HCT116 (cell line): ENCODE measurements at regions not wholly inside any gene's neighbourhood (a gene's known extent, or its start where the extent isn't known, plus 50 kb on each side); places are given as distances from the start of the nearest gene placed in this dataset.

ENCODE experiments used
- ATAC-seq: fragments of 200-7000 bp; cut with Tn5 transposase; 2 replicates; pipeline ENCODE4 v1.9.1; 2020; ENCODE audit warnings: mild to moderate bottlenecking, moderate library complexity
- BruUV-seq: library from RNA; stranded (reverse); fragments of 400-500 nt; replicated peaks from 2 replicates; lab custom pipeline; 2021; lab: Mats Ljungman, UMichigan
- CTCF ChIA-PET: fragments of 300-600 bp; sonication (Branson Sonifier 250); formaldehyde crosslinking; loops from one replicate; lab custom pipeline; 2021; ENCODE audit warnings: antibody characterized with exemption; lab: Charles Lee
- POLR2A ChIA-PET: fragments of 300-600, 350-600 bp; sonication (Branson Sonifier 250); formaldehyde crosslinking; loops from one replicate; lab custom pipeline; 2021; ENCODE audit warnings: antibody characterized with exemption; lab: Charles Lee
- RAD21 ChIA-PET, 2 experiments: fragments of 300-600 bp; sonication (Branson Sonifier 250); formaldehyde crosslinking; loops; one replicate each; lab custom pipeline; 2023; ENCODE audit warnings: low total read pairs in 2 of 2; ENCODE audit not compliant: uncharacterized antibody in 2 of 2, unreplicated experiment in 2 of 2, low non-redundant PET in 1 of 2; lab: Charles Lee
- DNase-seq: peaks from one replicate; pipeline ENCODE4 v3.0.0-alpha.2; 2010; ENCODE audit warnings: low read depth, low spot score
- H2AFZ ChIP-seq: fragments of 200-600 bp; shearing (Covaris generic), sonication (generic); 2 replicates; pipeline ENCODE4 v1.6.1; 2017; ENCODE audit warnings: low read depth, mixed run types, mixed read lengths, antibody characterized with exemption, low read length; ENCODE audit not compliant: poor library complexity, severe bottlenecking
- H3K27ac ChIP-seq: 2 replicates; pipeline ENCODE4 v1.5.1; 2012; ENCODE audit warnings: low read depth, low read length
- H3K27me3 ChIP-seq: fragments of 200-600 bp; sonication (generic); 2 replicates; pipeline ENCODE4 v1.6.1; 2016; ENCODE audit warnings: mixed run types, low read length, mixed read lengths; ENCODE audit not compliant: insufficient read depth
- H3K36me3 ChIP-seq, 2 experiments: fragments of 200-500 bp in 1 of 2; fragments of 200-600 bp in 1 of 2; sonication (Bioruptor generic) in 1 of 2; sonication (generic) in 1 of 2; 2 replicates each; pipeline versions ENCODE4 v1.5.1 to v1.6.1; 2014 to 2016; ENCODE audit warnings: low read length in 2 of 2, inconsistent platforms in 1 of 2, mixed read lengths in 1 of 2, mixed run types in 1 of 2; ENCODE audit not compliant: insufficient read depth in 2 of 2, control insufficient read depth in 1 of 2
- H3K4me1 ChIP-seq, 2 experiments: fragments of 200-600 bp in 1 of 2; sonication (generic) in 1 of 2; 2 replicates each; pipeline versions ENCODE4 v1.5.1 to v1.6.1; 2012 to 2017; ENCODE audit warnings: low read length in 2 of 2, inconsistent platforms in 1 of 2, mild to moderate bottlenecking in 1 of 2, mixed read lengths in 1 of 2, mixed run types in 1 of 2, moderate library complexity in 1 of 2; ENCODE audit not compliant: insufficient read depth in 2 of 2, control insufficient read depth in 1 of 2
- H3K4me2 ChIP-seq: fragments of 200-600 bp; sonication (generic); 2 replicates; pipeline ENCODE4 v1.6.1; 2017; ENCODE audit warnings: mixed run types, low read length, mixed read lengths
- H3K4me3 ChIP-seq, 2 experiments: fragments of 200-600 bp in 1 of 2; sonication (generic) in 1 of 2; replicated peaks in 1 of 2; 2 replicates each; pipeline ENCODE4 v1.5.1; 2011 to 2016; ENCODE audit warnings: low read length in 2 of 2, control low read depth in 1 of 2, low read depth in 1 of 2, mild to moderate bottlenecking in 1 of 2, mixed read lengths in 1 of 2, mixed run types in 1 of 2
- H3K79me2 ChIP-seq: fragments of 200-600 bp; sonication (generic); 2 replicates; pipeline ENCODE4 v1.6.1; 2017; ENCODE audit warnings: mild to moderate bottlenecking, mixed run types, low read length, moderate library complexity, mixed read lengths; ENCODE audit not compliant: insufficient read depth
- H3K9ac ChIP-seq: fragments of 200-600 bp; sonication (generic); 2 replicates; pipeline ENCODE4 v1.6.1; 2016; ENCODE audit warnings: low read length, mixed read lengths
- H3K9me2 ChIP-seq: fragments of 200-600 bp; sonication (generic), shearing (Covaris generic); 2 replicates; pipeline ENCODE4 v1.6.1; 2017; ENCODE audit warnings: mixed run types, mild to moderate bottlenecking, moderate library complexity; ENCODE audit not compliant: insufficient read depth
- H3K9me3 ChIP-seq, 2 experiments: fragments of 200-500 bp in 1 of 2; fragments of 200-600 bp in 1 of 2; sonication (Bioruptor generic) in 1 of 2; sonication (generic) in 1 of 2; 2 replicates each; pipeline ENCODE4 v1.6.1; 2014 to 2017; ENCODE audit warnings: low read length in 2 of 2, mixed read lengths in 2 of 2, inconsistent platforms in 1 of 2, low read depth in 1 of 2, mild to moderate bottlenecking in 1 of 2, mixed run types in 1 of 2, moderate library complexity in 1 of 2; ENCODE audit not compliant: control insufficient read depth in 1 of 2, insufficient read depth in 1 of 2
- H4K20me1 ChIP-seq: fragments of 200-600 bp; sonication (generic), shearing (Covaris generic); 2 replicates; pipeline ENCODE4 v1.6.1; 2017; ENCODE audit warnings: mixed run types, mild to moderate bottlenecking, moderate library complexity; ENCODE audit not compliant: insufficient read depth
- EGR1 ChIP-seq: IDR thresholded peaks from 2 replicates; pipeline ENCODE4 v1.6.1; 2012; ENCODE audit warnings: low read depth
- ELF1 ChIP-seq: IDR thresholded peaks from 2 replicates; pipeline ENCODE4 v1.6.1; 2012; ENCODE audit warnings: low read depth, borderline replicate concordance
- EZH2 ChIP-seq: fragments of 200-600 bp; sonication (generic); IDR thresholded peaks from 2 replicates; pipeline ENCODE4 v1.6.1; 2017; ENCODE audit warnings: antibody characterized with exemption, mixed run types
- EZH2phosphoT487 ChIP-seq: fragments of 200-600 bp; IDR thresholded peaks from 2 replicates; pipeline ENCODE4 v1.6.1; 2018; ENCODE audit warnings: antibody characterized with exemption, borderline replicate concordance
- FOSL1 ChIP-seq: IDR thresholded peaks from 2 replicates; pipeline ENCODE4 v1.6.1; 2012; ENCODE audit warnings: low read depth
- JUND ChIP-seq: IDR thresholded peaks from 2 replicates; pipeline ENCODE4 v1.6.1; 2012
- SP1 ChIP-seq: IDR thresholded peaks from 2 replicates; pipeline ENCODE4 v1.6.1; 2012; ENCODE audit warnings: low read depth
- SRF ChIP-seq: IDR thresholded peaks from 2 replicates; pipeline ENCODE4 v1.6.1; 2012; ENCODE audit warnings: low read depth
- TCF7L2 ChIP-seq: IDR thresholded peaks from 2 replicates; pipeline ENCODE4 v1.7.0; 2011; ENCODE audit warnings: borderline replicate concordance, inconsistent platforms; ENCODE audit not compliant: insufficient read depth, insufficient read length; ENCODE audit errors: extremely low read depth
- YY1 ChIP-seq: IDR thresholded peaks from 2 replicates; pipeline ENCODE4 v1.6.1; 2011; ENCODE audit warnings: low read length, low read depth, moderate library complexity, mild to moderate bottlenecking; ENCODE audit not compliant: insufficient replicate concordance; ENCODE audit errors: extremely low read depth
- intact Hi-C: fragments of 100-400 bp; cut with micrococcal nuclease; formaldehyde crosslinking; loops from 2 replicates; pipeline ENCODE4 v1.10.0; 2022
- TF ChIP-seq, protein P1 (sequence below): IDR thresholded peaks from 2 replicates; pipeline ENCODE4 v1.6.1; 2012; ENCODE audit warnings: low read depth
- TF ChIP-seq, protein P2 (sequence below): IDR thresholded peaks from 2 replicates; pipeline ENCODE4 v1.6.1; 2012

DNA sequence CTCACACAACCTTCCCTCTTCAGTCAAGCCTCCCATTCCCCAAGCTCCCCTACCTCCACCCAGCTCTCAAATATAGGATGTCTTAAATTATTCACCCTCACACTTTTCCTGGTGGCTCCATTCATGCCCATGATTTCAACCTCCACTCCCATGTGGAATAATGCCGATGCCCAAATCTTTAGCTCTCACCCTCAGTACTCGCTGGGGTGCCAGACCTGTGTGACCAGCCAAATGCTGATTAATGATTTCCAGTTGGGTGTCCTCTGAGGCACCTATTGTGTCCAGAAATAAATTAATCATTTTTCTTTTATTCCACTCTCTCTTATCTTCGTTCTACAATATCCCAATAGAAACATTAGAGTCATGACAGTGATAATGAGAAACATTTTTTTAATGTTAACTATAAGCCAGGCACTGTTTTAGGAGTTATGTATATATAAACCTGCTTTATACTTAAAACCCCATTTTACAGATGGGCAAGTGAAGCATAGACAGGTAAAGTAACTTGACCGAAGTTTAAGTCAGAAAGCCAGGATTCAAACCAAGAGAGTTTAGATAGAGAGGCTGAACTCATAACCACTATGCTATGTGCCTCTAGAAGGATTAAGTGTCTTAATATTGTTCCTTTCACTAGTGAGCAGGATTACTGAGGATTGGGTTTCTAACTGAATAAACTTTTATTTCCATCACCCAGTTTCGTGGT is 209.7 kb downstream of the DUSP10 start:
- RAD21 ChIA-PET, result no interaction called here
- POLR2A ChIA-PET, result no interaction called here
- H3K4me3 ChIP-seq, result no peak overlapping the region
- no peak for TF ChIP-seq EZH2
- TF ChIP-seq JUND, result no peak
- TF ChIP-seq SRF, result no peak
- no peak for TF ChIP-seq FOSL1
- H4K20me1 ChIP-seq, result no peaks in the 10 kb centered on the region
- TSS peak; percentile 56 for BruUV-seq
- no peaks in the 10 kb centered on the region for H3K79me2 ChIP-seq
- no peak overlapping the region for H3K27ac ChIP-seq
- H2AFZ ChIP-seq, result no peak overlapping the region
- no peaks in the 10 kb centered on the region for H3K9me2 ChIP-seq
- H3K4me1 ChIP-seq, result no peaks in the 10 kb centered on the region
- H3K27me3 ChIP-seq, result no peaks in the 10 kb centered on the region
- no peak overlapping the region for H3K9ac ChIP-seq
- no peaks in the 10 kb centered on the region for H3K36me3 ChIP-seq
- H3K4me2 ChIP-seq, result no peak overlapping the region
- ATAC-seq (no peak), DNase-seq (no peak)
- intact Hi-C loops, result no loop called here
- CTCF ChIA-PET, result no interaction called here
- H3K9me3 ChIP-seq, result no peaks in the 10 kb centered on the region

DNA sequence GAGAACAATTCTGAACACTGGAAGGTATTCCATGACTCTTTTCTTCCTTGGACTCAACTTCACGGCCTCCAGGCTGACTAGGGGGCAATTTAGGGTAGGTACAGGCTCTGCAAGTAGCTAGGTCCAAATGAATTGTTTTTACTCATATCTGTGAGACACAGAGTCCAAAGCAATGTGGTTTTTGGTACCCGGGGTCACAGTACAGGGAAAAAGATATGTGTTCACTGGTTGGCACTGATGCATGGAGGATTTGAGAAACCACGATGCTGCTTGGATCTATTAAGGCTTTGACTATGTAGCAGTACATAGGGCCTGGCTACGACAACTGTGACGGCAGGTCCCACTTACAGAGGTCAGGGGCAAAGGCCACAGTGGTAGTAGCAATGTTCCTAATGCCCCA is 200.6 kb downstream of the DUSP10 start:
- H3K27ac ChIP-seq, result no peak overlapping the region
- H3K9me3 ChIP-seq, result no peaks in the 10 kb centered on the region
- intact Hi-C loops, result loop anchor here (5.0 kb wide), 1 partner anchor 316 kb away; no protein-coding TSS in a partner anchor
- no peaks in the 10 kb centered on the region for H3K27me3 ChIP-seq
- no peak overlapping the region for H2AFZ ChIP-seq
- no peak overlapping the region for H3K9ac ChIP-seq
- no peak overlapping the region for H3K4me2 ChIP-seq
- ATAC-seq (no peak), DNase-seq (no peak)
- ChIA-PET POLR2A (no interaction called here), CTCF (no interaction called here), RAD21 (no interaction called here)
- H3K9me2 ChIP-seq, result no peaks in the 10 kb centered on the region
- no peaks in the 10 kb centered on the region for H4K20me1 ChIP-seq
- BruUV-seq, result no TSS peak
- no peaks in the 10 kb centered on the region for H3K36me3 ChIP-seq
- TF ChIP-seq SP1, result no peak
- no peak for TF ChIP-seq ELF1
- TF ChIP-seq, protein P1, sequence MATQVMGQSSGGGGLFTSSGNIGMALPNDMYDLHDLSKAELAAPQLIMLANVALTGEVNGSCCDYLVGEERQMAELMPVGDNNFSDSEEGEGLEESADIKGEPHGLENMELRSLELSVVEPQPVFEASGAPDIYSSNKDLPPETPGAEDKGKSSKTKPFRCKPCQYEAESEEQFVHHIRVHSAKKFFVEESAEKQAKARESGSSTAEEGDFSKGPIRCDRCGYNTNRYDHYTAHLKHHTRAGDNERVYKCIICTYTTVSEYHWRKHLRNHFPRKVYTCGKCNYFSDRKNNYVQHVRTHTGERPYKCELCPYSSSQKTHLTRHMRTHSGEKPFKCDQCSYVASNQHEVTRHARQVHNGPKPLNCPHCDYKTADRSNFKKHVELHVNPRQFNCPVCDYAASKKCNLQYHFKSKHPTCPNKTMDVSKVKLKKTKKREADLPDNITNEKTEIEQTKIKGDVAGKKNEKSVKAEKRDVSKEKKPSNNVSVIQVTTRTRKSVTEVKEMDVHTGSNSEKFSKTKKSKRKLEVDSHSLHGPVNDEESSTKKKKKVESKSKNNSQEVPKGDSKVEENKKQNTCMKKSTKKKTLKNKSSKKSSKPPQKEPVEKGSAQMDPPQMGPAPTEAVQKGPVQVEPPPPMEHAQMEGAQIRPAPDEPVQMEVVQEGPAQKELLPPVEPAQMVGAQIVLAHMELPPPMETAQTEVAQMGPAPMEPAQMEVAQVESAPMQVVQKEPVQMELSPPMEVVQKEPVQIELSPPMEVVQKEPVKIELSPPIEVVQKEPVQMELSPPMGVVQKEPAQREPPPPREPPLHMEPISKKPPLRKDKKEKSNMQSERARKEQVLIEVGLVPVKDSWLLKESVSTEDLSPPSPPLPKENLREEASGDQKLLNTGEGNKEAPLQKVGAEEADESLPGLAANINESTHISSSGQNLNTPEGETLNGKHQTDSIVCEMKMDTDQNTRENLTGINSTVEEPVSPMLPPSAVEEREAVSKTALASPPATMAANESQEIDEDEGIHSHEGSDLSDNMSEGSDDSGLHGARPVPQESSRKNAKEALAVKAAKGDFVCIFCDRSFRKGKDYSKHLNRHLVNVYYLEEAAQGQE, result no peak
- no peak for TF ChIP-seq YY1
- no peak for TF ChIP-seq EGR1
- no peak for TF ChIP-seq TCF7L2
- TF ChIP-seq, protein P2, sequence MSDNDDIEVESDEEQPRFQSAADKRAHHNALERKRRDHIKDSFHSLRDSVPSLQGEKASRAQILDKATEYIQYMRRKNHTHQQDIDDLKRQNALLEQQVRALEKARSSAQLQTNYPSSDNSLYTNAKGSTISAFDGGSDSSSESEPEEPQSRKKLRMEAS, result no peak
- no peak for TF ChIP-seq EZH2phosphoT487
- no peaks in the 10 kb centered on the region for H3K4me1 ChIP-seq
- no peaks in the 10 kb centered on the region for H3K79me2 ChIP-seq
- no peak overlapping the region for H3K4me3 ChIP-seq
